ENCODE measurements at regions not wholly inside any gene's neighbourhood (a gene's known extent, or its start where the extent isn't known, plus 50 kb on each side); places are given as distances from the start of the nearest gene placed in this dataset.

DNA sequence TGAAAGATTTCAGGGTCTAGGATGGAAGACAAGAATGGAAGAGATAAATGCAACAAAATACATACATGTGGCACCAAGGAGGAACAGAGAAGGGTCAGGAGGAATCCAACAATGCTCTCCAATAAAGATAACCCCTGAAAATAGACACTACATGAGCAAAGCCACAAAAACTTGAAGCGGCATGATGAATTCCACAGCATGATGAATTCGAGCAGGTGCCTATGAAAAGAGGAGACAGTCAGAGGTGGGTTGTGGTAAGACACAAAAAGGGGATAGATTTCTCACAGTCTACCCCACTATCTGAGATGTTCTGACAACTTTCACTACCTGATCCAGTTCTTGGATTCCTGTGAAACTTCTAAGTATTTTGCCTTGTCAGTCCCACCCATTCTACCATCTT is 81.5 kb upstream of the PAPPA start:
- WGBS, 2 donors: 87 to 88% methylated on average over 2 of the region's 2 CpGs
- no peaks in the 10 kb centered on the region for H3K36me3 ChIP-seq
- TF ChIP-seq POLR2A (IDR thresholded peaks at IDR 0.05): no peak
- TF ChIP-seq, protein P1, sequence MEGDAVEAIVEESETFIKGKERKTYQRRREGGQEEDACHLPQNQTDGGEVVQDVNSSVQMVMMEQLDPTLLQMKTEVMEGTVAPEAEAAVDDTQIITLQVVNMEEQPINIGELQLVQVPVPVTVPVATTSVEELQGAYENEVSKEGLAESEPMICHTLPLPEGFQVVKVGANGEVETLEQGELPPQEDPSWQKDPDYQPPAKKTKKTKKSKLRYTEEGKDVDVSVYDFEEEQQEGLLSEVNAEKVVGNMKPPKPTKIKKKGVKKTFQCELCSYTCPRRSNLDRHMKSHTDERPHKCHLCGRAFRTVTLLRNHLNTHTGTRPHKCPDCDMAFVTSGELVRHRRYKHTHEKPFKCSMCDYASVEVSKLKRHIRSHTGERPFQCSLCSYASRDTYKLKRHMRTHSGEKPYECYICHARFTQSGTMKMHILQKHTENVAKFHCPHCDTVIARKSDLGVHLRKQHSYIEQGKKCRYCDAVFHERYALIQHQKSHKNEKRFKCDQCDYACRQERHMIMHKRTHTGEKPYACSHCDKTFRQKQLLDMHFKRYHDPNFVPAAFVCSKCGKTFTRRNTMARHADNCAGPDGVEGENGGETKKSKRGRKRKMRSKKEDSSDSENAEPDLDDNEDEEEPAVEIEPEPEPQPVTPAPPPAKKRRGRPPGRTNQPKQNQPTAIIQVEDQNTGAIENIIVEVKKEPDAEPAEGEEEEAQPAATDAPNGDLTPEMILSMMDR (IDR thresholded peaks at IDR 0.05): no peak
- TF ChIP-seq EP300 (IDR thresholded peaks at IDR 0.05): no peak
- no peak for TF ChIP-seq POLR2AphosphoS5 (IDR thresholded peaks at IDR 0.05)
- H3K9me3 ChIP-seq: no peaks in the 10 kb centered on the region
- DNase-seq (no peak), ATAC-seq (ENCODE audit: low FRiP score in 2 of 2) (no peak)
- no peaks in the 10 kb centered on the region for H3K27me3 ChIP-seq
- H3K4me3 ChIP-seq: no peak overlapping the region
- H3K27ac ChIP-seq: no peak overlapping the region
- H3K4me1 ChIP-seq: no peaks in the 10 kb centered on the region

DNA sequence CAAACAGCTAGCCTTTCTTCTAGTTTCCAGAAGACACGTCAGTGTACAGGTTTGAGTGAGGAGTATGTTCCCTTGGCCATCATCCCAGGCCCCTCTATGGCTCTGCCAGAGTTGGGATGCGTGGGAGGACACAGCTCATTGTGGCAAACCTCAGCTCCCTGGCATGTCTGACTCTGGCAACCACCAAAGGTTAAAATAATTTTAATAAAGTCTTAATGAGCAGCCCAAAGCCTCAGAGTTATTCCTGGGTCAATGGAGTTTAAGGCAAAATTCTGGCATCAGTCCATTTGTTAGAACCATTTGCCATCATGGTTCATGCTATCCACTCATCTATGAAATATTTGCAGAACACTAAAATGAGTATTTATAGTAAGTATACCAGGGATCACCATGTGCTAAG is 79.8 kb upstream of the PAPPA start:
- no peaks in the 10 kb centered on the region for H3K36me3 ChIP-seq
- no peaks in the 10 kb centered on the region for H3K4me1 ChIP-seq
- TF ChIP-seq EP300 (IDR thresholded peaks at IDR 0.05) (no peak), POLR2AphosphoS5 (IDR thresholded peaks at IDR 0.05) (no peak), POLR2A (IDR thresholded peaks at IDR 0.05) (no peak)
- TF ChIP-seq, protein P1 (IDR thresholded peaks at IDR 0.05): no peak
- no peaks in the 10 kb centered on the region for H3K9me3 ChIP-seq
- no peaks in the 10 kb centered on the region for H3K27me3 ChIP-seq
- no peak overlapping the region for H3K27ac ChIP-seq
- ATAC-seq (ENCODE audit: low FRiP score in 2 of 2): no peak
- H3K4me3 ChIP-seq: no peak overlapping the region
- no peak for DNase-seq
- WGBS, 2 donors: 74 to 77% methylated on average over 2 of the region's 2 CpGs

DNA sequence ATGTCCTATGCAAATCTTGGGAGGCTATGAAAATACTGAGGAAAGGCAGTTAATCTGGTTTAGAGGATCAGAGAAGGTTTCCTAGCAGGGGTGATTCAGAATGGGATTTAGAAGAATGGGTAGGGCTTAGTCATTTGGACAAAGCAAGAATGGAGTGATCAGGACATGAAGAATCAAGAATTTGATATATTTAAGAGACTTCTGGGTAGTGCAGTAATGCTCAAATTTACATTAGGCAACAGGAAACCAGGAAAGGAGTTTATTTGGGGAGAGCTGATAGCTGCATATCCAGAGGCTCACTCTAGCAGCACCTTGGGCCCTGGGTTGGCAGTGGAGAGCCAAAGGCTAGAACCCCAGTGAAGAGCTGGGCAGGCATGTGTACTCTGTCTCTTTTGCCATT is 78.9 kb upstream of the PAPPA start:
- ATAC-seq (ENCODE audit: low FRiP score in 2 of 2): no peak
- Histone ChIP-seq H3K4me3 (no peak overlapping the region), H3K27me3 (no peaks in the 10 kb centered on the region)

DNA sequence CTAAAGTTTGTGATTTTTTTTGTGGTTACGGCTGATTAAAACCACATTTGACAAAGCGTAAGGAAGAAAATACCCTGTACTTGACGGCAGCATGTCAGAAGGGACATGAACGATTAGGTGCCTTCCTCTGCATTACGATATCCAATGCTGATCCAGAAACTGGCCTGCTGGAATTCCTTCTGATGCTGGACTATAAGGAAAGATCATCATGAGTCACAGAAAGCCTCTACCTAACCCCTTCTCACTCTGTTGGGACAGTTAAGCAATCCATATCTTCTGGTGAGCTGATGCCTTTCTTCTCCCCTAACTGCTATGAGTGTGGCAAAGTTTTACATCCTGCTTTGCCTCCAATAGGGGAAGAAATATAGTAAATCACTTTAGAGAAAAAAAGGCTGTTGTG is 78.4 kb upstream of the PAPPA start:
- Histone ChIP-seq H3K36me3 (no peaks in the 10 kb centered on the region), H3K27me3 (no peaks in the 10 kb centered on the region), H3K9me3 (no peaks in the 10 kb centered on the region), H3K4me3 (no peak overlapping the region), H3K4me1 (no peaks in the 10 kb centered on the region), H3K27ac (no peak overlapping the region)
- TF ChIP-seq POLR2AphosphoS5 (IDR thresholded peaks at IDR 0.05): no peak
- no peak for TF ChIP-seq EP300 (IDR thresholded peaks at IDR 0.05)
- TF ChIP-seq, protein P1 (IDR thresholded peaks at IDR 0.05): no peak
- TF ChIP-seq POLR2A (IDR thresholded peaks at IDR 0.05): no peak
- ATAC-seq (ENCODE audit: low FRiP score in 2 of 2) (no peak), DNase-seq (no peak)
- WGBS, 2 donors: 79 to 86% methylated on average over 5 of the region's 5 CpGs

More for the DNA sequence above, 78.9 kb upstream of the PAPPA start:
- no peak for TF ChIP-seq POLR2A (IDR thresholded peaks at IDR 0.05)
- no peak for TF ChIP-seq POLR2AphosphoS5 (IDR thresholded peaks at IDR 0.05)
- no peak for TF ChIP-seq EP300 (IDR thresholded peaks at IDR 0.05)
- TF ChIP-seq, protein P1 (IDR thresholded peaks at IDR 0.05): no peak
- H3K36me3 ChIP-seq: no peaks in the 10 kb centered on the region
- H3K9me3 ChIP-seq: no peaks in the 10 kb centered on the region
- no peak for DNase-seq
- H3K4me1 ChIP-seq: no peaks in the 10 kb centered on the region
- H3K27ac ChIP-seq: no peak overlapping the region

DNA sequence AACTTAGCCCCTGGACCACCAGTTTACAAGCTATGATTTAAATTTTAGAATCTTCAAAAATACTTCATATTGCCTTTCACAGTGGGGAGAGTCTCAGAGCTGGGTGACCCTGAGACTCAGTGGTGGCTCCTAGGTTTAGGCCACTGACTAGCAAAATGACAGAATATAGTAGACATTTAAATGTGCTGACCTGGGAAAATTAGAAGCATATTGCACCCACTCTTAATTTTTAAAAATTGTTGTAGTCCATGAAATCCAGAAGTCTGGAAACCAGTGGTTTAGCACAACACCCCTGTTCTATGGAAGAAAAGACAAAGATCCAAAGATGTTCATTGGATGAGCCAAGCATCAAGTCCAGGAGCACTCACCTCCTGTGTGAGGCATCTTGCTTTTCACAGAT is 75.0 kb upstream of the PAPPA start:
- ATAC-seq (ENCODE audit: low FRiP score in 2 of 2) (no peak), DNase-seq (no peak)
- H3K9me3 ChIP-seq: no peaks in the 10 kb centered on the region
- H3K27ac ChIP-seq: no peak overlapping the region
- no peaks in the 10 kb centered on the region for H3K36me3 ChIP-seq
- TF ChIP-seq EP300 (IDR thresholded peaks at IDR 0.05) (no peak), POLR2AphosphoS5 (IDR thresholded peaks at IDR 0.05) (no peak), POLR2A (IDR thresholded peaks at IDR 0.05) (no peak)
- TF ChIP-seq, protein P1 (IDR thresholded peaks at IDR 0.05): no peak
- no peaks in the 10 kb centered on the region for H3K4me1 ChIP-seq
- no peak overlapping the region for H3K4me3 ChIP-seq
- no peaks in the 10 kb centered on the region for H3K27me3 ChIP-seq

Data from upper lobe of left lung (tissue), 6 donors.